ENCODE measurements at regions not wholly inside any gene's neighbourhood (a gene's known extent, or its start where the extent isn't known, plus 50 kb on each side); places are given as distances from the start of the nearest gene placed in this dataset.

GRCh38 chr2:59034837-59035236, 793.7 kb upstream of the FANCL start:
- no peaks in the 10 kb centered on the region for H3K4me1 ChIP-seq (ENCODE audit: control insufficient read depth, insufficient read depth, low read length)
- H3K9me3 ChIP-seq (ENCODE audit: control insufficient read depth, low read length), result no peaks in the 10 kb centered on the region
- Mint-ChIP-seq H3K9me3 (no peaks in the 10 kb centered on the region), H3K4me3 (no peak overlapping the region), H3K27ac (no peak overlapping the region), H3K36me3 (ENCODE audit: low read depth) (no peaks in the 10 kb centered on the region), H3K27me3 (ENCODE audit: insufficient read depth) (no peaks in the 10 kb centered on the region), H3K4me1 (peaks cover 1% of the 10 kb centered on the region)
- peak; percentile 61 for DNase-seq
- no peaks in the 10 kb centered on the region for H3K27me3 ChIP-seq (ENCODE audit: control insufficient read depth, insufficient read depth, low read length, poor library complexity, severe bottlenecking)
- 80% methylated on average over 1 of the region's 1 CpG; no CpG with 5 or more reads in 1 of the 2 experiments for WGBS, 2 experiments (ENCODE audit: insufficient coverage in 1 of 2, insufficient read length in 1 of 2)
- no peak for TF ChIP-seq CTCF (conservative IDR thresholded peaks at IDR 0.05)
- no peak overlapping the region for H3K27ac ChIP-seq (ENCODE audit: low read depth, low read length)
- H3K4me3 ChIP-seq (ENCODE audit: low read length), result no peak overlapping the region
- H3K9ac ChIP-seq (ENCODE audit: extremely low read depth, low read length, poor library complexity, severe bottlenecking), result no peak overlapping the region
- no peaks in the 10 kb centered on the region for H3K36me3 ChIP-seq (ENCODE audit: control insufficient read depth, insufficient read depth, low read length)

- TF ChIP-seq CTCF (conservative IDR thresholded peaks at IDR 0.05), result no peak
- H3K27me3 Mint-ChIP-seq (ENCODE audit: insufficient read depth), result no peaks in the 10 kb centered on the region
- H3K27ac ChIP-seq (ENCODE audit: low read depth, low read length), result no peak overlapping the region
- no peaks in the 10 kb centered on the region for H3K9me3 ChIP-seq (ENCODE audit: control insufficient read depth, low read length)
- no peaks in the 10 kb centered on the region for H3K9me3 Mint-ChIP-seq
- no peak overlapping the region for H3K4me3 ChIP-seq (ENCODE audit: low read length)
- no peaks in the 10 kb centered on the region for H3K27me3 ChIP-seq (ENCODE audit: control insufficient read depth, insufficient read depth, low read length, poor library complexity, severe bottlenecking)
- H3K36me3 ChIP-seq (ENCODE audit: control insufficient read depth, insufficient read depth, low read length), result no peaks in the 10 kb centered on the region
- H3K36me3 Mint-ChIP-seq (ENCODE audit: low read depth), result no peaks in the 10 kb centered on the region
- no peak overlapping the region for H3K4me3 Mint-ChIP-seq
- no peaks in the 10 kb centered on the region for H3K4me1 ChIP-seq (ENCODE audit: control insufficient read depth, insufficient read depth, low read length)
- DNase-seq, result no peak
- 77 to 100% methylated on average over 1 to 3 of the region's 3 CpGs for WGBS, 2 experiments (ENCODE audit: insufficient coverage in 1 of 2, insufficient read length in 1 of 2)
- peaks cover 1% of the 10 kb centered on the region for H3K4me1 Mint-ChIP-seq
- H3K9ac ChIP-seq (ENCODE audit: extremely low read depth, low read length, poor library complexity, severe bottlenecking), result no peak overlapping the region
- H3K27ac Mint-ChIP-seq, result no peak overlapping the region
Measured at GRCh38 chr2:59034106-59034505, 793.0 kb upstream of the FANCL start.

GRCh38 chr2:59033661-59034060, 792.5 kb upstream of the FANCL start:
- DNase-seq, result no peak
- H3K9ac ChIP-seq (ENCODE audit: extremely low read depth, low read length, poor library complexity, severe bottlenecking), result no peak overlapping the region
- H3K4me3 Mint-ChIP-seq, result no peak overlapping the region
- H3K27ac Mint-ChIP-seq, result no peak overlapping the region
- H3K36me3 Mint-ChIP-seq (ENCODE audit: low read depth), result no peaks in the 10 kb centered on the region
- no peak overlapping the region for H3K4me3 ChIP-seq (ENCODE audit: low read length)
- no peak for TF ChIP-seq CTCF (conservative IDR thresholded peaks at IDR 0.05)
- 100% methylated on average over 1 of the region's 1 CpG for WGBS, 2 experiments (ENCODE audit: insufficient coverage in 1 of 2, insufficient read length in 1 of 2)
- no peaks in the 10 kb centered on the region for H3K9me3 Mint-ChIP-seq
- no peaks in the 10 kb centered on the region for H3K9me3 ChIP-seq (ENCODE audit: control insufficient read depth, low read length)
- no peak overlapping the region for H3K27ac ChIP-seq (ENCODE audit: low read depth, low read length)
- H3K27me3 Mint-ChIP-seq (ENCODE audit: insufficient read depth), result no peaks in the 10 kb centered on the region
- H3K27me3 ChIP-seq (ENCODE audit: control insufficient read depth, insufficient read depth, low read length, poor library complexity, severe bottlenecking), result no peaks in the 10 kb centered on the region
- no peaks in the 10 kb centered on the region for H3K36me3 ChIP-seq (ENCODE audit: control insufficient read depth, insufficient read depth, low read length)
- no peaks in the 10 kb centered on the region for H3K4me1 ChIP-seq (ENCODE audit: control insufficient read depth, insufficient read depth, low read length)
- H3K4me1 Mint-ChIP-seq, result peaks cover 1% of the 10 kb centered on the region

Measured in endodermal cell (in vitro differentiated cells).